Activated naive CD8-positive, alpha-beta T cell treated with anti-CD3 and anti-CD28 coated beads for 36 hours (primary cell): ENCODE measurements at regions not wholly inside any gene's neighbourhood (a gene's known extent, or its start where the extent isn't known, plus 50 kb on each side); places are given as distances from the start of the nearest gene placed in this dataset.

Source experiments
- DNase-seq: peaks from one replicate; pipeline ENCODE4 v3.0.0; 2021
- H3K27ac Mint-ChIP-seq: one replicate; pipeline ENCODE4 v1.8.0; 2022; ENCODE audit warnings: mild to moderate bottlenecking, moderate library complexity, mixed read lengths
- H3K27me3 Mint-ChIP-seq: one replicate; pipeline ENCODE4 v1.8.0; 2022; ENCODE audit warnings: mild to moderate bottlenecking, mixed read lengths
- H3K36me3 Mint-ChIP-seq: one replicate; pipeline ENCODE4 v1.8.0; 2021; ENCODE audit warnings: mild to moderate bottlenecking, mixed read lengths
- H3K4me1 Mint-ChIP-seq: one replicate; pipeline ENCODE4 v1.8.0; 2021; ENCODE audit warnings: mixed read lengths
- H3K4me3 Mint-ChIP-seq: one replicate; pipeline ENCODE4 v1.8.0; 2022; ENCODE audit warnings: mild to moderate bottlenecking, moderate library complexity, mixed read lengths
- H3K9me3 Mint-ChIP-seq: one replicate; pipeline ENCODE4 v1.8.0; 2022; ENCODE audit warnings: mixed read lengths

- DNase-seq, result no peak
- Mint-ChIP-seq H3K4me3 (no peak overlapping the region), H3K4me1 (no peaks in the 10 kb centered on the region)
Measured at GRCh38 chr10:21304198-21304597, 221.3 kb downstream of the SKIDA1 start.

GRCh38 chr10:21300551-21300950 is 224.9 kb downstream of the SKIDA1 start:
- Mint-ChIP-seq H3K27me3 (peaks cover 3% of the 10 kb centered on the region), H3K4me3 (no peak overlapping the region), H3K9me3 (no peaks in the 10 kb centered on the region), H3K36me3 (no peaks in the 10 kb centered on the region), H3K27ac (no peak overlapping the region), H3K4me1 (no peaks in the 10 kb centered on the region)
- DNase-seq, result no peak

More at GRCh38 chr10:21304198-21304597, 221.3 kb downstream of the SKIDA1 start:
- Mint-ChIP-seq H3K9me3 (no peaks in the 10 kb centered on the region), H3K36me3 (no peaks in the 10 kb centered on the region), H3K27me3 (peaks cover 3% of the 10 kb centered on the region), H3K27ac (no peak overlapping the region)

- no peaks in the 10 kb centered on the region for H3K4me1 Mint-ChIP-seq
- H3K4me3 Mint-ChIP-seq, result no peak overlapping the region
- H3K36me3 Mint-ChIP-seq, result no peaks in the 10 kb centered on the region
- H3K9me3 Mint-ChIP-seq, result no peaks in the 10 kb centered on the region
- peaks cover 7% of the 10 kb centered on the region for H3K27me3 Mint-ChIP-seq
- H3K27ac Mint-ChIP-seq, result no peak overlapping the region
- no peak for DNase-seq
Measured at GRCh38 chr10:21299330-21299729, 226.2 kb downstream of the SKIDA1 start.

- H3K4me1 Mint-ChIP-seq, result no peaks in the 10 kb centered on the region
- no peak overlapping the region for H3K27ac Mint-ChIP-seq
- no peak for DNase-seq
- H3K27me3 Mint-ChIP-seq, result peaks cover 9% of the 10 kb centered on the region
- H3K4me3 Mint-ChIP-seq, result no peak overlapping the region
- H3K36me3 Mint-ChIP-seq, result no peaks in the 10 kb centered on the region
- no peaks in the 10 kb centered on the region for H3K9me3 Mint-ChIP-seq
Measured at GRCh38 chr10:21298701-21299100, 226.8 kb downstream of the SKIDA1 start.

- H3K27me3 Mint-ChIP-seq, result peaks cover 15% of the 10 kb centered on the region
- no peak overlapping the region for H3K27ac Mint-ChIP-seq
- no peaks in the 10 kb centered on the region for H3K9me3 Mint-ChIP-seq
- no peak overlapping the region for H3K4me3 Mint-ChIP-seq
- no peaks in the 10 kb centered on the region for H3K36me3 Mint-ChIP-seq
- no peak for DNase-seq
- peaks cover 2% of the 10 kb centered on the region for H3K4me1 Mint-ChIP-seq
Measured at GRCh38 chr10:21297603-21298383, 227.7 kb downstream of the SKIDA1 start.

- DNase-seq, result no peak
- no peaks in the 10 kb centered on the region for H3K9me3 Mint-ChIP-seq
Measured at GRCh38 chr10:21296575-21297355, 228.7 kb downstream of the SKIDA1 start.

GRCh38 chr10:21293518-21294356 is 231.7 kb downstream of the SKIDA1 start:
- no peaks in the 10 kb centered on the region for H3K9me3 Mint-ChIP-seq
- no peak overlapping the region for H3K27ac Mint-ChIP-seq
- H3K36me3 Mint-ChIP-seq, result no peaks in the 10 kb centered on the region
- H3K27me3 Mint-ChIP-seq, result peaks cover 23% of the 10 kb centered on the region
- H3K4me3 Mint-ChIP-seq, result no peak overlapping the region
- DNase-seq, result no peak
- H3K4me1 Mint-ChIP-seq, result peaks cover 4% of the 10 kb centered on the region

More at GRCh38 chr10:21296575-21297355, 228.7 kb downstream of the SKIDA1 start:
- peaks cover 4% of the 10 kb centered on the region for H3K4me1 Mint-ChIP-seq
- H3K27me3 Mint-ChIP-seq, result peaks cover 18% of the 10 kb centered on the region
- no peaks in the 10 kb centered on the region for H3K36me3 Mint-ChIP-seq
- no peak overlapping the region for H3K4me3 Mint-ChIP-seq
- no peak overlapping the region for H3K27ac Mint-ChIP-seq

GRCh38 chr10:21292763-21293517 is 232.5 kb downstream of the SKIDA1 start:
- H3K27ac Mint-ChIP-seq, result no peak overlapping the region
- DNase-seq, result no peak
- H3K4me1 Mint-ChIP-seq, result peaks cover 4% of the 10 kb centered on the region
- no peaks in the 10 kb centered on the region for H3K9me3 Mint-ChIP-seq
- peaks cover 23% of the 10 kb centered on the region for H3K27me3 Mint-ChIP-seq
- no peak overlapping the region for H3K4me3 Mint-ChIP-seq
- H3K36me3 Mint-ChIP-seq, result no peaks in the 10 kb centered on the region

GRCh38 chr10:21290499-21291160 is 234.9 kb downstream of the SKIDA1 start:
- H3K27me3 Mint-ChIP-seq, result peaks cover 23% of the 10 kb centered on the region
- H3K4me3 Mint-ChIP-seq, result no peak overlapping the region
- H3K9me3 Mint-ChIP-seq, result no peaks in the 10 kb centered on the region
- H3K27ac Mint-ChIP-seq, result no peak overlapping the region
- H3K36me3 Mint-ChIP-seq, result no peaks in the 10 kb centered on the region
- peaks cover 4% of the 10 kb centered on the region for H3K4me1 Mint-ChIP-seq
- no peak for DNase-seq

GRCh38 chr10:21289961-21290360 is 235.5 kb downstream of the SKIDA1 start:
- Mint-ChIP-seq H3K36me3 (no peaks in the 10 kb centered on the region), H3K27ac (no peak overlapping the region), H3K27me3 (peaks cover 19% of the 10 kb centered on the region), H3K9me3 (no peaks in the 10 kb centered on the region), H3K4me3 (no peak overlapping the region), H3K4me1 (peaks cover 4% of the 10 kb centered on the region)
- DNase-seq, result no peak

GRCh38 chr10:21289271-21289670 is 236.2 kb downstream of the SKIDA1 start:
- H3K36me3 Mint-ChIP-seq, result no peaks in the 10 kb centered on the region
- H3K4me1 Mint-ChIP-seq, result peaks cover 4% of the 10 kb centered on the region
- no peak for DNase-seq
- no peak overlapping the region for H3K4me3 Mint-ChIP-seq
- H3K9me3 Mint-ChIP-seq, result no peaks in the 10 kb centered on the region
- H3K27ac Mint-ChIP-seq, result no peak overlapping the region
- peaks cover 19% of the 10 kb centered on the region for H3K27me3 Mint-ChIP-seq

- peaks cover 8% of the 10 kb centered on the region for H3K27me3 Mint-ChIP-seq
- no peak overlapping the region for H3K27ac Mint-ChIP-seq
- no peak overlapping the region for H3K4me3 Mint-ChIP-seq
- H3K4me1 Mint-ChIP-seq, result no peaks in the 10 kb centered on the region
- no peaks in the 10 kb centered on the region for H3K9me3 Mint-ChIP-seq
- H3K36me3 Mint-ChIP-seq, result no peaks in the 10 kb centered on the region
- no peak for DNase-seq
Measured at GRCh38 chr10:21285742-21286331, 239.6 kb downstream of the SKIDA1 start.

- H3K9me3 Mint-ChIP-seq, result no peaks in the 10 kb centered on the region
- no peak overlapping the region for H3K4me3 Mint-ChIP-seq
- peaks cover 4% of the 10 kb centered on the region for H3K27me3 Mint-ChIP-seq
- no peak overlapping the region for H3K27ac Mint-ChIP-seq
- H3K36me3 Mint-ChIP-seq, result no peaks in the 10 kb centered on the region
- no peaks in the 10 kb centered on the region for H3K4me1 Mint-ChIP-seq
- DNase-seq, result no peak
Measured at GRCh38 chr10:21285207-21285606, 240.3 kb downstream of the SKIDA1 start.

GRCh38 chr10:21284301-21284700 is 241.2 kb downstream of the SKIDA1 start:
- Mint-ChIP-seq H3K9me3 (no peaks in the 10 kb centered on the region), H3K4me1 (no peaks in the 10 kb centered on the region), H3K4me3 (no peak overlapping the region), H3K36me3 (no peaks in the 10 kb centered on the region), H3K27ac (no peak overlapping the region), H3K27me3 (peaks cover 4% of the 10 kb centered on the region)
- no peak for DNase-seq
